ENCODE measurements at regions not wholly inside any gene's neighbourhood (a gene's known extent, or its start where the extent isn't known, plus 50 kb on each side); places are given as distances from the start of the nearest gene placed in this dataset.

- TF ChIP-seq ZNF462 (CRISPR knock-in tag; IDR thresholded peaks at IDR 0.05), result no peak
- TF ChIP-seq REST (IDR thresholded peaks at IDR 0.05; ENCODE audit: unreplicated experiment), result no peak
- no peak for TF ChIP-seq ZNF331 (CRISPR knock-in tag; IDR thresholded peaks at IDR 0.05; ENCODE audit: low read depth)
- TF ChIP-seq POLR2AphosphoS5 (IDR thresholded peaks at IDR 0.05; ENCODE audit: low read depth), result no peak
- no peak for TF ChIP-seq EZH2 (IDR thresholded peaks at IDR 0.05; ENCODE audit: low read depth, unreplicated experiment)
- TF ChIP-seq NANOG (IDR thresholded peaks at IDR 0.05; ENCODE audit: borderline replicate concordance), result no peak
- TF ChIP-seq JUNB (IDR thresholded peaks at IDR 0.05; ENCODE audit: unreplicated experiment), result no peak
Observed at GRCh38 chr2:147763861-147764260, 81.0 kb upstream of the ACVR2A start (continued).

Measured in GM23338 (cell line).